Mammary epithelial cell (primary cell): ENCODE measurements at regions not wholly inside any gene's neighbourhood (a gene's known extent, or its start where the extent isn't known, plus 50 kb on each side); places are given as distances from the start of the nearest gene placed in this dataset.

Experiments
- CTCF ChIP-seq, 2 donors: IDR thresholded peaks in 1 of 2; conservative IDR thresholded peaks in 1 of 2; 2 replicates each; pipeline ENCODE4 v1.5.1; 2011 to 2012; ENCODE audit warnings: inconsistent platforms in 2 of 2, low read length in 2 of 2, mild to moderate bottlenecking in 2 of 2, control low read depth in 1 of 2, low read depth in 1 of 2; ENCODE audit not compliant: insufficient read depth in 1 of 2; ENCODE audit errors: extremely low read depth in 1 of 2
- EZH2 ChIP-seq: IDR thresholded peaks from 2 replicates; pipeline ENCODE4 v1.6.1; 2012; ENCODE audit warnings: low read length, inconsistent platforms, borderline replicate concordance

GRCh38 chr2:212929116-212929515, 222.3 kb downstream of the IKZF2 start:
- TF ChIP-seq CTCF (conservative IDR thresholded peaks at IDR 0.05 in 1 of 2, IDR thresholded peaks at IDR 0.05 in 1 of 2; ENCODE audit: extremely low read depth in 1 of 2, insufficient read depth in 1 of 2, low read depth in 1 of 2, low read length in 2 of 2) (no peak), EZH2 (no peak)
